Astrocyte of the cerebellum (primary cell): ENCODE measurements at regions not wholly inside any gene's neighbourhood (a gene's known extent, or its start where the extent isn't known, plus 50 kb on each side); places are given as distances from the start of the nearest gene placed in this dataset.

Experiments
- DNase-seq: peaks from one replicate; pipeline ENCODE4 v3.0.0-alpha.2; 2011; ENCODE audit warnings: low read depth
- H3K4me3 ChIP-seq: 2 replicates; pipeline ENCODE4 v1.5.1; 2011; ENCODE audit warnings: mild to moderate bottlenecking, low read depth, low read length, moderate library complexity
- in situ Hi-C: cut with HindIII; loops from 2 replicates; pipeline ENCODE4 v1.10.0; 2017; ENCODE audit warnings: low sequenced_read_pairs
- TF ChIP-seq, protein P1 (sequence below): IDR thresholded peaks from 2 replicates; pipeline ENCODE4 v1.5.1; 2012; ENCODE audit warnings: low read length, low read depth, moderate library complexity, mild to moderate bottlenecking; ENCODE audit errors: missing control alignments

DNA sequence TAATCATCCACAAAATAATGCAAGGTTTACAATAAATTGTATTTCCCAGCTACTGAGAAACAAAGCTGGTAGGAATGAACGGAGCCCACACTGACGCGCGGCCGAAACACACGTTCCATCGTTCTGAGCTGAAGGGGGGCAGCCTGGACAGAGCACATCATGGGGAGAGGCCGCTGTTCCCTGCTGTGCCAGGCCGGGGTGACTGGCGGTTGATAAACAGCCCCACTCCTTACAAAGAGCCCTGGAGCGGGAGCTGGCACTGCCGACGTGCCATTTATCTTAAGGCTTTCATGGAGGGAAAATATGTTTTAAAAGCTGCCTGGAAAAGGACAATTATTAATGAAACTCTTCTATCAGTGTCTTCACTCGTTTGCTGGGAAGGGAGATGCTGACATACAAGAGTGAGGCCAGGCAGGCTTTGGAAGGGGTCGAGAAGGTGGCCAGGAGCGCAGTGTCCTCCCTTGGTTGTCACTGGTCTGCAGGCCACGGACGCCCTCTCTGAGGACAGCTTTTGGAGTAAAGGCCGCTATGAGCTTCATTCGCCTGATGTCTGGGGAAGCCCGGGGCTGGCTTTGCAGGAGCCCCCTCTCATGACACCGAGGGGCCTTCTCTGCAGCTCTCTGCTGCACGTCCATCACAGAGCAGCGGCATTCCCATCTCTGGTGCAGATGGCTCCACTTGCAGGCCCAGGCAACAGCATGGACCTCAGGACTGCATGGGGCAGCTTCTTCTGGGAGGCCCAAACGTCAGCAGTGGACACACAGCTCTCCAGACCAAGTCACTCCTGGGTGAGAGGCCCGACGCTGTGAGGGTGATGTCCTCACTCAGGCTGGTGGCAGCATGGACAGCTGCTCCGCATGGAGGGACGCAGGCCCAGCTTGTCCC is 355.3 kb upstream of the SFSWAP start:
- in situ Hi-C loops: loop anchor here (10.0 kb wide), 1 partner anchor 111 kb away; no protein-coding TSS in a partner anchor
- TF ChIP-seq, protein P1, sequence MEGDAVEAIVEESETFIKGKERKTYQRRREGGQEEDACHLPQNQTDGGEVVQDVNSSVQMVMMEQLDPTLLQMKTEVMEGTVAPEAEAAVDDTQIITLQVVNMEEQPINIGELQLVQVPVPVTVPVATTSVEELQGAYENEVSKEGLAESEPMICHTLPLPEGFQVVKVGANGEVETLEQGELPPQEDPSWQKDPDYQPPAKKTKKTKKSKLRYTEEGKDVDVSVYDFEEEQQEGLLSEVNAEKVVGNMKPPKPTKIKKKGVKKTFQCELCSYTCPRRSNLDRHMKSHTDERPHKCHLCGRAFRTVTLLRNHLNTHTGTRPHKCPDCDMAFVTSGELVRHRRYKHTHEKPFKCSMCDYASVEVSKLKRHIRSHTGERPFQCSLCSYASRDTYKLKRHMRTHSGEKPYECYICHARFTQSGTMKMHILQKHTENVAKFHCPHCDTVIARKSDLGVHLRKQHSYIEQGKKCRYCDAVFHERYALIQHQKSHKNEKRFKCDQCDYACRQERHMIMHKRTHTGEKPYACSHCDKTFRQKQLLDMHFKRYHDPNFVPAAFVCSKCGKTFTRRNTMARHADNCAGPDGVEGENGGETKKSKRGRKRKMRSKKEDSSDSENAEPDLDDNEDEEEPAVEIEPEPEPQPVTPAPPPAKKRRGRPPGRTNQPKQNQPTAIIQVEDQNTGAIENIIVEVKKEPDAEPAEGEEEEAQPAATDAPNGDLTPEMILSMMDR: no peak
- DNase-seq: no peak
- H3K4me3 ChIP-seq: no peak overlapping the region

DNA sequence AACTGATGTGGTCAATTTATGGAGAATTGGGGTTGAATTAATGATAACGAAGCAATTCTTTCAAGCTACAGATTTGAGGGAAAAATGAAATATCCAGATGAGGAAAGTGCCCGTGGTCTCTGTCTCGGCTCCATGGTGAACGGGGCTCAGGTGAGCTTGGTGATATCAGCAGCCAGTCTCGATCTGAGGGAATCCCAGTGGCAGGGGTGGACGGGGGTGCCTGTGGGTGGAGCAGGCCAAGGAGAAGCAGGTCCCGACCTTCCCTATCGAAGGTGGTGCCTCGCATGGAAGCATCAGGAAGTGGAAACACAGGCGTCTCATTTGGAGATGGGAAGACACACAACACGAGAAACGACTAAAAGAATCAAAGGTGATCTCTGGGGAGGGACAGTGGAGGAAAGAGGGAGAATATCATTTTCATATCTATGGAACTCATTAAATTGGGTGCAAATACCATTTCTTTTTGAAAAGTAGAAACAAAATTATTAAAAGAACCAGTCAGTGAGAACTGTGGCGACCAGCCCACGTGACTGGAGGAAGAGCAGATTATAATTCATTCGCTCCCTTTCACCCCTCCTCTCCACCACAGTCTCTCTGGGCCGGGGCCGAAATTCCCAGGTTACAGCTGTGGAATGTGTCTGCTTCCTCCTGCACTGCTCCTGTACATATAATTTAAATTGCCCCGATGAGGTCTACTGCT is 354.3 kb upstream of the SFSWAP start:
- DNase-seq: no peak
- in situ Hi-C loops: loop anchor here (10.0 kb wide), 1 partner anchor 112 kb away; no protein-coding TSS in a partner anchor
- TF ChIP-seq, protein P1: no peak
- H3K4me3 ChIP-seq: no peak overlapping the region

DNA sequence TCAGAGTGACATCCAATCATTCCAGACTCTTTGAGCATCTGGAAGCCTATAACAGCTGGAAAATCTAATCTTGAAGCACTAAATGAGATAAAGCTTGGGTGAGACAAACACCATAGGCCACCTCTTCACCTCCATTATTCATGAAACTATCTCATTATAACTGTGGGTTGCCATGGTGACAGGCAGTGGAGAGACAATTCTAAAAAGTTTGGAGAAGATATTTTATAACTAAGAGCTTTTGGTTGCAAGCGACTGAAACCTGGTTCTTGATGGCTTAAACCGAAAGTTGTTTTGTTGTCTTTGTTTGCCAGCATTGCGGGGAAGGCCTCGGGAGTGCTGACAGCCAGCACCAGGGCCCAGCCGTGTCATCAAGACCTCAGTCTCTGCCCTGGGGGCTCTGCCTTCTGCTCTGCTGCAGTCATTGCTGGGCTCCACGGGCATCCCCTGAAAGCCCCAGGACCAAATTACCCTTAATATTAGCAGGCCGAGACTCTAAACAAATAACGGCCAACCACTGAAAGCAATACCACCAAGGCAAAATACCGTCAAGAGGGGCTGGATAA is 353.6 kb upstream of the SFSWAP start:
- no peak overlapping the region for H3K4me3 ChIP-seq
- TF ChIP-seq, protein P1: no peak
- in situ Hi-C loops: loop anchor here (10.0 kb wide), 1 partner anchor 112 kb away; no protein-coding TSS in a partner anchor
- no peak for DNase-seq

DNA sequence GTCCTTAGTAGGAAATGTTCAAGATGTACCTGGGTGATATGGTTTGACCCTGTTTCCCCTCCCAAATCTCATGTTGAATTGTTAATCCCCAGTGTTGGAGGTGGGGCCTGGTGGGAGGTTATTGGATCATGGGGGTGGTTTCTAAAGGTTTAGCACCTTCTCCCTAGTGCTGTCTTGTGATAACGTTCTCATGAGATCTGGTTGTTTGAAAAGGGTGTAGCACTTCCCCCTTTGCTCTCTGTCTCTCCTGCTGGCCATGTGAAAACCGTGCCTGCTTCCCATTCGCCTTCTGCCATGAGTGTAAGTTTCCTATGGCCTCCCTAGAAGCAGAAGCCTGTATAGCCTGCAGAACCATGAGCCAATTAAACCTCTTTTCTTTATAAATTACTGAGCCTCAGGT is 353.0 kb upstream of the SFSWAP start:
- in situ Hi-C loops: loop anchor here (10.0 kb wide), 1 partner anchor 113 kb away; no protein-coding TSS in a partner anchor
- no peak overlapping the region for H3K4me3 ChIP-seq
- TF ChIP-seq, protein P1: no peak
- DNase-seq: no peak

DNA sequence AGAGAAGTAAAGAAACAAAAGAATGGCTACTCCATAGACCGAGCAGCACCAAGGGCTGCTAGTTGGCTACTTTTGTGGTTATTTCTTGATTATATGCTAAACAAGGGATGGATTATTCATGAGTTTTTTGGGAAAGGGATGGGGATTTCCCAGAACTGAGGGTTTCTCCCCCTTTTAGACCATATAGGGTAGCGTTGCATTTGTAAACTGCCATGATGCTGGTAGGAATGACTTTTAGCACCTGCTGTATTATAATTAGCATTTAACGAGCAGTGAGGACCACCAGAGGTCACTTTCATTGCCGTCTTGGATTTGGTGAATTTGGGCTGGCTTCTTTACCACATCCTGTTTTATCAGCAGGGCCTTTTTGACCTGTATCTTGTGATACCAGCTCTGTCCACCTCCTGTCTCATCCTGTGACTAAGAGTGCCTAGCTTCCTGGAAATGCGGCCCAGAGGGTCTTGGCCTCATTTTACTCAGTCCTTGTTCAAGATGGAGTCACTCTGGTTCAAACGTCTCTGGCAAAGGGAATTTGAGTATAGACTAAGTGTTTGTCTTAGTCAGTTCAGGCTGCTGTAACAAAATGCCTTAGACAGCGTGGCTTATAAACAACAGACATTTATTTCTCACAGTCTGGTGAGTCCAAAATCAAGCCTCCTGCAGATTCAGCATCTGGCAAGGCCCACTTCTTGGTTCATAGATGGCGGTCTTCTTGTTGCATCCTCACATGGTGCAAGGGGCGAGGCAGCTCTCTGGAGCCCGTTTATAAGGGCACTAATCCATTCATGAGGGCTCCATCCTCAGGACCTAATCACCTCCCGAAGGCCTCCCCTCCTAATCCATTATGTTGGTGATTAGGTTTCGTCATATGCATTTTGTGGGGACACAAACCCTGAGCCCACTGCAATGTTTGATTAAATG is 348.3 kb upstream of the SFSWAP start:
- in situ Hi-C loops: no loop called here
- TF ChIP-seq, protein P1: no peak
- no peak overlapping the region for H3K4me3 ChIP-seq
- DNase-seq: no peak
